HG03066 (cell line): ENCODE measurements at regions not wholly inside any gene's neighbourhood (a gene's known extent, or its start where the extent isn't known, plus 50 kb on each side); places are given as distances from the start of the nearest gene placed in this dataset.

Experiments
- ATAC-seq: cut with Tn5 transposase; IDR thresholded peaks from one replicate; pipeline ENCODE4 v1.9.1; 2021; ENCODE audit warnings: low read depth; ENCODE audit not compliant: unreplicated experiment

GRCh38 chr5:110064603-110065268 lies 375.0 kb downstream of the MAN2A1 start:
- ATAC-seq = no peak

- no peak for ATAC-seq
These were observed 381.1 kb downstream of the MAN2A1 start for GRCh38 chr5:110070836-110071235.

- ATAC-seq = no peak
These were observed 382.9 kb downstream of the MAN2A1 start for GRCh38 chr5:110072651-110073050.

- no peak for ATAC-seq
These were observed 383.8 kb downstream of the MAN2A1 start for GRCh38 chr5:110073534-110073933.

GRCh38 chr5:110075656-110076055 lies 385.9 kb downstream of the MAN2A1 start:
- no peak for ATAC-seq

GRCh38 chr5:110077147-110077546 lies 387.4 kb downstream of the MAN2A1 start:
- ATAC-seq = no peak

GRCh38 chr5:110082194-110082593 lies 392.5 kb downstream of the MAN2A1 start:
- no peak for ATAC-seq

GRCh38 chr5:110082863-110083262 lies 393.1 kb downstream of the MAN2A1 start:
- ATAC-seq = no peak

GRCh38 chr5:110085826-110086225 lies 396.1 kb downstream of the MAN2A1 start:
- no peak for ATAC-seq

GRCh38 chr5:110086658-110087388 lies 397.1 kb downstream of the MAN2A1 start:
- no peak for ATAC-seq

- ATAC-seq = no peak
These were observed 398.1 kb downstream of the MAN2A1 start for GRCh38 chr5:110087829-110088228.

- no peak for ATAC-seq
These were observed 399.1 kb downstream of the MAN2A1 start for GRCh38 chr5:110088676-110089436.

GRCh38 chr5:110092955-110093785 lies 403.4 kb downstream of the MAN2A1 start:
- no peak for ATAC-seq

GRCh38 chr5:110094109-110094508 lies 404.4 kb downstream of the MAN2A1 start:
- no peak for ATAC-seq

- no peak for ATAC-seq
These were observed 404.8 kb downstream of the MAN2A1 start for GRCh38 chr5:110094548-110094947.

GRCh38 chr5:110096419-110096818 lies 406.7 kb downstream of the MAN2A1 start:
- ATAC-seq = no peak

- no peak for ATAC-seq
These were observed 409.8 kb downstream of the MAN2A1 start for GRCh38 chr5:110099572-110099971.

GRCh38 chr5:110103081-110103480 lies 413.4 kb downstream of the MAN2A1 start:
- no peak for ATAC-seq

- ATAC-seq = no peak
These were observed 414.5 kb downstream of the MAN2A1 start for GRCh38 chr5:110104060-110104725.
